Stimulated activated CD8-positive, alpha-beta memory T cell treated with anti-CD3 and anti-CD28 coated beads, Interleukin-4, amount 100 ng/mL, for 4 hours (primary cell): ENCODE measurements at regions not wholly inside any gene's neighbourhood (a gene's known extent, or its start where the extent isn't known, plus 50 kb on each side); places are given as distances from the start of the nearest gene placed in this dataset.
"Not testable (repeated sequence)": the region's sequence is repeated elsewhere in the genome, so short reads cannot be mapped to it uniquely, and the experiment has no call there.

Experiments used
- DNase-seq, 2 donors: peaks; one replicate each; pipeline ENCODE4 v3.0.0-alpha.2; 2020; ENCODE audit warnings: low read depth in 2 of 2, low spot score in 1 of 2

- DNase-seq = no peak
Measured at GRCh38 chr4:14340321-14340720, 662.0 kb upstream of the CPEB2 start.

- DNase-seq = no peak
Measured at GRCh38 chr4:14343961-14344360, 658.3 kb upstream of the CPEB2 start.

- DNase-seq = no peak
Measured at GRCh38 chr4:14345356-14345775, 656.9 kb upstream of the CPEB2 start.

GRCh38 chr4:14347526-14347925 lies 654.8 kb upstream of the CPEB2 start:
- DNase-seq = no peak

- DNase-seq = no peak
Measured at GRCh38 chr4:14348506-14348905, 653.8 kb upstream of the CPEB2 start.

- not testable (repeated sequence) for DNase-seq
Measured at GRCh38 chr4:14358544-14359160, 643.6 kb upstream of the CPEB2 start.

- DNase-seq = no peak
Measured at GRCh38 chr4:14359991-14360390, 642.3 kb upstream of the CPEB2 start.

- DNase-seq = no peak
Measured at GRCh38 chr4:14361084-14361483, 641.2 kb upstream of the CPEB2 start.

GRCh38 chr4:14362385-14362784 lies 639.9 kb upstream of the CPEB2 start:
- DNase-seq = no peak

- no peak for DNase-seq
Measured at GRCh38 chr4:14364953-14365536, 637.2 kb upstream of the CPEB2 start.

- DNase-seq = no peak
Measured at GRCh38 chr4:14368391-14368790, 633.9 kb upstream of the CPEB2 start.

GRCh38 chr4:14371131-14371530 lies 631.1 kb upstream of the CPEB2 start:
- no peak for DNase-seq

GRCh38 chr4:14375816-14376215 lies 626.5 kb upstream of the CPEB2 start:
- no peak for DNase-seq

GRCh38 chr4:14379183-14379582 lies 623.1 kb upstream of the CPEB2 start:
- DNase-seq = no peak

GRCh38 chr4:14383652-14384051 lies 618.6 kb upstream of the CPEB2 start:
- no peak for DNase-seq

- DNase-seq = no peak
Measured at GRCh38 chr4:14384824-14385223, 617.5 kb upstream of the CPEB2 start.

GRCh38 chr4:14386196-14386595 lies 616.1 kb upstream of the CPEB2 start:
- DNase-seq = no peak

GRCh38 chr4:14387647-14388046 lies 614.6 kb upstream of the CPEB2 start:
- no peak for DNase-seq

GRCh38 chr4:14392378-14392777 lies 609.9 kb upstream of the CPEB2 start:
- DNase-seq = no peak

GRCh38 chr4:14396183-14396582 lies 606.1 kb upstream of the CPEB2 start:
- DNase-seq = no peak

GRCh38 chr4:14399848-14400247 lies 602.4 kb upstream of the CPEB2 start:
- no peak for DNase-seq

GRCh38 chr4:14400307-14400706 lies 602.0 kb upstream of the CPEB2 start:
- no peak for DNase-seq

GRCh38 chr4:14403132-14403531 lies 599.1 kb upstream of the CPEB2 start:
- no peak for DNase-seq
